GM18499 (cell line): ENCODE measurements at regions not wholly inside any gene's neighbourhood (a gene's known extent, or its start where the extent isn't known, plus 50 kb on each side); places are given as distances from the start of the nearest gene placed in this dataset.
A peak's percentile ranks its signal among the peaks of the same experiment; 100 is the strongest.
"Not testable (repeated sequence)": the region's sequence is repeated elsewhere in the genome, so short reads cannot be mapped to it uniquely, and the experiment has no call there.

Experiments
- ATAC-seq: cut with Tn5 transposase; IDR thresholded peaks from one replicate; pipeline ENCODE4 v1.9.1; 2021; ENCODE audit warnings: moderate number of reproducible peaks; ENCODE audit not compliant: insufficient read depth, unreplicated experiment

- ATAC-seq = no peak
Measured at GRCh38 chr3:177889652-177890358, 646.4 kb upstream of the KCNMB2 start.

GRCh38 chr3:177890359-177890683, 645.9 kb upstream of the KCNMB2 start:
- ATAC-seq = no peak

GRCh38 chr3:177891569-177891968, 644.7 kb upstream of the KCNMB2 start:
- not testable (repeated sequence) for ATAC-seq

GRCh38 chr3:177893331-177893730, 642.9 kb upstream of the KCNMB2 start:
- ATAC-seq = no peak

- no peak for ATAC-seq
Measured at GRCh38 chr3:177894081-177894728, 642.0 kb upstream of the KCNMB2 start.

- ATAC-seq = no peak
Measured at GRCh38 chr3:177898185-177898584, 638.1 kb upstream of the KCNMB2 start.

- ATAC-seq = no peak
Measured at GRCh38 chr3:177899275-177900067, 636.8 kb upstream of the KCNMB2 start.

- ATAC-seq = no peak
Measured at GRCh38 chr3:177902876-177903275, 633.4 kb upstream of the KCNMB2 start.

GRCh38 chr3:177904621-177905020, 631.6 kb upstream of the KCNMB2 start:
- no peak for ATAC-seq

- no peak for ATAC-seq
Measured at GRCh38 chr3:177905173-177906125, 630.8 kb upstream of the KCNMB2 start.

GRCh38 chr3:177906126-177906511, 630.1 kb upstream of the KCNMB2 start:
- ATAC-seq = no peak

GRCh38 chr3:177906578-177907229, 629.5 kb upstream of the KCNMB2 start:
- ATAC-seq = no peak

- not testable (repeated sequence) for ATAC-seq
Measured at GRCh38 chr3:177909530-177909929, 626.7 kb upstream of the KCNMB2 start.

GRCh38 chr3:177914224-177914623, 622.0 kb upstream of the KCNMB2 start:
- ATAC-seq = no peak

- ATAC-seq = no peak
Measured at GRCh38 chr3:177916461-177916860, 619.8 kb upstream of the KCNMB2 start.

- ATAC-seq = no peak
Measured at GRCh38 chr3:177917234-177917861, 618.9 kb upstream of the KCNMB2 start.

- ATAC-seq = no peak
Measured at GRCh38 chr3:177921153-177921552, 615.1 kb upstream of the KCNMB2 start.

- no peak for ATAC-seq
Measured at GRCh38 chr3:177924261-177924660, 612.0 kb upstream of the KCNMB2 start.

- ATAC-seq = peak; percentile 61
Measured at GRCh38 chr3:177928172-177928873, 607.9 kb upstream of the KCNMB2 start.
